Colonic mucosa (tissue), 4 donors: ENCODE measurements at regions not wholly inside any gene's neighbourhood (a gene's known extent, or its start where the extent isn't known, plus 50 kb on each side); places are given as distances from the start of the nearest gene placed in this dataset.
A peak's percentile ranks its signal among the peaks of the same experiment; 100 is the strongest.

Experiments used
- DNase-seq: peaks from one replicate; pipeline ENCODE4 v3.0.0-alpha.2; 2020
- H3K27ac ChIP-seq: fragments of 200-600 bp; one replicate; pipeline ENCODE4 v1.8.0; 2021
- H3K27me3 ChIP-seq: fragments of 200-600 bp; one replicate; pipeline ENCODE4 v1.8.0; 2021
- H3K36me3 ChIP-seq: fragments of 200-600 bp; one replicate; pipeline ENCODE4 v1.8.0; 2021
- H3K4me1 ChIP-seq: fragments of 200-600 bp; one replicate; pipeline ENCODE4 v1.8.0; 2021; ENCODE audit warnings: mild to moderate bottlenecking
- H3K4me3 ChIP-seq: fragments of 200-600 bp; one replicate; pipeline ENCODE4 v1.8.0; 2021
- H3K9ac ChIP-seq, 2 donors: one replicate each; pipeline ENCODE4 v1.7.0; 2013; ENCODE audit warnings: control low read depth in 2 of 2, low read depth in 2 of 2, low read length in 2 of 2
- H3K9me3 ChIP-seq: fragments of 200-600 bp; one replicate; pipeline ENCODE4 v1.8.0; 2021
- intact Hi-C: fragments of 100-400 bp; cut with DNase I; formaldehyde crosslinking; loops from one replicate; pipeline ENCODE4 v1.14.1; 2022
- TF ChIP-seq, protein P1 (sequence below): fragments of 200-600 bp; IDR thresholded peaks from one replicate; pipeline ENCODE4 v1.8.0; 2022; ENCODE audit warnings: antibody characterized with exemption, mild to moderate bottlenecking
- donor health status: healthy.
- donor health status: DM: no; HTN: no; CAD: no.
- donor health status: DM: no; HTN: no; CAD: no.

DNA sequence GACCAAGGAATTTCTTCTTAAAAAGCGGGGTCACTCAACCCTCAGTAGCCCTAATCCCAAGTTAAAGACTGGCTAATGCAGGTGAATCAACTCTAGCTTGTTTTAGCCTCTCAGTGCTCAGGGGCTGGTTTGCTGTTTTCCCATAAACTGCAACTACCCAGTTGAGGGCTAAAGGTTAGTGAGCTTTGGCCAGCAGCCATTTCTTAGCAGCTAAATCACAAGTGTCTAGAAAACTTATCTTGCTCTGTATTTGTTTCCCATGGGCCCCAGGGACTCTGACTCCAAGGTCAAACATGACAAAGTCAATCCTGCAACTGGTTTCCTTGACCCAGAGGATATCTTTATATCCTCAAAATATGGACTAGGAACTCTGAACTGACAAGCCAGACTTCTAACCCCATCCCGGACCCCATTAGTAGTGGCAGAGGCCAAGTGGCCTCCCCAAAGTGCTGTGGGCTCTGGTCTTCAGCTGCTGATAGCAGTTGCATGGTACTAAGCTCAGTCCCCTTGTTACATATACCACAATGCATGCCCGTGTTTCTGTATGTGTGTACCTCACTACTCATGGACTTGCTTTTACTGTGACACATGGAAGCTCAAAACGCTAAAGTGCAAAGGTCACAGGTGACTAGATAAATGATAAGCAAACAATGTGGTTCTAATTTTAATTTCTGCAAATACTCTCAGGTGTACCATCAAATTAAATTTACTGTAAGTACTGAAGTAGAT is 793.0 kb upstream of the IGFBP3 start:
- Histone ChIP-seq H3K9ac (no peak overlapping the region), H3K4me3 (no peak overlapping the region), H3K36me3 (no peaks in the 10 kb centered on the region), H3K27me3 (no peaks in the 10 kb centered on the region), H3K4me1 (no peaks in the 10 kb centered on the region), H3K27ac (no peak overlapping the region), H3K9me3 (no peaks in the 10 kb centered on the region)
- TF ChIP-seq, protein P1, sequence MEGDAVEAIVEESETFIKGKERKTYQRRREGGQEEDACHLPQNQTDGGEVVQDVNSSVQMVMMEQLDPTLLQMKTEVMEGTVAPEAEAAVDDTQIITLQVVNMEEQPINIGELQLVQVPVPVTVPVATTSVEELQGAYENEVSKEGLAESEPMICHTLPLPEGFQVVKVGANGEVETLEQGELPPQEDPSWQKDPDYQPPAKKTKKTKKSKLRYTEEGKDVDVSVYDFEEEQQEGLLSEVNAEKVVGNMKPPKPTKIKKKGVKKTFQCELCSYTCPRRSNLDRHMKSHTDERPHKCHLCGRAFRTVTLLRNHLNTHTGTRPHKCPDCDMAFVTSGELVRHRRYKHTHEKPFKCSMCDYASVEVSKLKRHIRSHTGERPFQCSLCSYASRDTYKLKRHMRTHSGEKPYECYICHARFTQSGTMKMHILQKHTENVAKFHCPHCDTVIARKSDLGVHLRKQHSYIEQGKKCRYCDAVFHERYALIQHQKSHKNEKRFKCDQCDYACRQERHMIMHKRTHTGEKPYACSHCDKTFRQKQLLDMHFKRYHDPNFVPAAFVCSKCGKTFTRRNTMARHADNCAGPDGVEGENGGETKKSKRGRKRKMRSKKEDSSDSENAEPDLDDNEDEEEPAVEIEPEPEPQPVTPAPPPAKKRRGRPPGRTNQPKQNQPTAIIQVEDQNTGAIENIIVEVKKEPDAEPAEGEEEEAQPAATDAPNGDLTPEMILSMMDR, result no peak
- peak; percentile 86 for DNase-seq
- intact Hi-C loops, result no loop called here

- Histone ChIP-seq H3K9ac (no peak overlapping the region), H3K9me3 (no peaks in the 10 kb centered on the region), H3K36me3 (no peaks in the 10 kb centered on the region), H3K27me3 (no peaks in the 10 kb centered on the region), H3K4me3 (no peak overlapping the region), H3K4me1 (no peaks in the 10 kb centered on the region), H3K27ac (no peak overlapping the region)
- TF ChIP-seq, protein P1, result no peak
- intact Hi-C loops, result no loop called here
- no peak for DNase-seq
Measured at GRCh38 chr7:46710927-46711326, 789.9 kb upstream of the IGFBP3 start.

DNA sequence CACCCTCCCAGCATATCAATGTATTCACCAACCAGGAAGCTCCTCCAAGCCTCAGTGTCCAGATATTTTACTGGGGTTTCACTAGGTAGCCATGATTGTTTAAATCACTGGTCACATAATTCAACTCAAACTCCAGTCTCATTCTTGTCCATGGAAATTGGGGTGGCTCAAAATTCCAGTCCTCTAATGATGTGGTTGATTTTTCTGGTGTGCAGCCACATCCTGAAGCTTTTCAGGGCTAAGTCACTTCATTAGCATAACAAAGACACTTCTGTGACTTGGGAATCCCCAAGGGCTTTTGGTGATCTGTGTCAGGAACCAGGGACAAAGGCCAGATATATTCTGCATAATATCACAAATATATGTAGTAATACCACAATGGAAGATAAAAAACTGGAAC is 786.9 kb upstream of the IGFBP3 start:
- TF ChIP-seq, protein P1, result no peak
- no peaks in the 10 kb centered on the region for H3K36me3 ChIP-seq
- no peak for DNase-seq
- intact Hi-C loops, result no loop called here
- no peaks in the 10 kb centered on the region for H3K27me3 ChIP-seq
- no peak overlapping the region for H3K4me3 ChIP-seq
- H3K9ac ChIP-seq, result no peak overlapping the region
- H3K9me3 ChIP-seq, result no peaks in the 10 kb centered on the region
- no peak overlapping the region for H3K27ac ChIP-seq
- H3K4me1 ChIP-seq, result no peaks in the 10 kb centered on the region

DNA sequence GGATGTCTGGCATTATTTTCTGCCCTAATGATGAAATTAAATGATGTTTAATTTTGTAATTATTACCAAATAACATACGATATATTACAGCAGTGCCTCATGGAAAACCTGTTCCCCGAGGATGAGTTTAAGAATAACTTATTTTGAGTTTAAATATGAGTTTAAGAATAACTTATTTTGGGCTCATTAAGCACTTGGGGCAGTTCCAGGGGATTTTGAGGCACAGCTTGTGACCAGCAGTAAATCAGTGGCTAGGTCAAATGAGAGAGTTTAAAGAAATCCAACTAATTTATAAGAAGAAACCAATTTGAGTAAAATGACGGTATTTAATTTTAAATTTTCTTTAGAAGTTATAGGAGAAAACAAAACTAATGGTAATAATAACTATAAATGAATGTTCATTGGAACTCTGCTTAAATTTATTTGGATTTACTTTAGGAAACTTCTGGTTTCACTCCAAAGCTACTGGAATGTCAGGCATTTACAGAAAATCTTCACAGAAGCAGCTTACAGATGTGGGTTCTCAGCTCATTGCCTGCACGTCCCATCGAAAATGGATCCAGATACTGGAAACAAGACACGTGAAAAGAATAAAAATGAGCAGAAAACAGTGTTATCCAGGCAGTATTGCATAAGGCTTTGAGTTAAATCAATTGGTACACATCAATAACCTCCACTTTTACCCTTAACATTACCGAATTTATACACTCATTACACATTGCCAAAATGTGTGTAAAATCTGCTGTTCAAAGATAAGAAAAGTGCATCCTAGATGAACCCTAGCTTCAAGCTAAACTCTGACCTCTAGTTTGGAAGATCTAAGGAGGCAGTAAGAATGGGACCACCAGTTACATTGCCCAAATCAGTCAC is 784.5 kb upstream of the IGFBP3 start:
- TF ChIP-seq, protein P1, result no peak
- Histone ChIP-seq H3K9me3 (no peaks in the 10 kb centered on the region), H3K4me1 (no peaks in the 10 kb centered on the region), H3K27me3 (no peaks in the 10 kb centered on the region), H3K36me3 (no peaks in the 10 kb centered on the region), H3K9ac (no peak overlapping the region), H3K27ac (no peak overlapping the region), H3K4me3 (no peak overlapping the region)
- no peak for DNase-seq
- intact Hi-C loops, result no loop called here

DNA sequence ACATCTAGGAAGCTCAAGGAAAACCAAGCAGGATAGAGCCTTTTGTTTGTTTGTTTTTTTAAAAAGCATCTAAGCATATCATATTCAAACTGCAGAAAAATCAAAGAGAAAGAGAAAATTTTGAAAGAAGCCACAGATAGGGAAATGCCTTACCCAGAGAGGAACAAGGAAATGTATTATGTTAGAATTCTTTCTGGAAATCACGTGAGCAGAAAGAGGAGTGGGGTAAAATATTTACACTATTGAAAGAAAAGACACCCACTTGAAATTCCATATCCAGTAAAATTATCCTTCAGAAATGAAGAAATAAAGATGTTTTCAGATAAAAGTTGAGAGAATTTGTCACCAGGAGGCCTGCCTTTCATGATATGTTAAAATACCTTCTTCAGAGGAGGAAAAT is 775.7 kb upstream of the IGFBP3 start:
- no peak for DNase-seq
- H3K36me3 ChIP-seq, result no peaks in the 10 kb centered on the region
- no peak overlapping the region for H3K4me3 ChIP-seq
- intact Hi-C loops, result no loop called here
- no peak overlapping the region for H3K27ac ChIP-seq
- TF ChIP-seq, protein P1, result no peak
- H3K9me3 ChIP-seq, result no peaks in the 10 kb centered on the region
- H3K27me3 ChIP-seq, result no peaks in the 10 kb centered on the region
- no peaks in the 10 kb centered on the region for H3K4me1 ChIP-seq
- H3K9ac ChIP-seq, result no peak overlapping the region
